GM12878 (cell line): ENCODE measurements at regions not wholly inside any gene's neighbourhood (a gene's known extent, or its start where the extent isn't known, plus 50 kb on each side); places are given as distances from the start of the nearest gene placed in this dataset.

ENCODE experiments used
- CBX3 ChIP-seq: fragments of 200-600 bp; sonication (generic); IDR thresholded peaks from 2 replicates; pipeline ENCODE4 v1.6.1; 2016; ENCODE audit warnings: low read depth, borderline replicate concordance
- ESRRA ChIP-seq: IDR thresholded peaks from 2 replicates; pipeline ENCODE4 v1.6.1; 2012; ENCODE audit warnings: mild to moderate bottlenecking, low read length, improper control_type of control experiment
- EZH2 ChIP-seq: IDR thresholded peaks from 2 replicates; pipeline ENCODE4 v1.6.1; 2012; ENCODE audit warnings: low read depth, mild to moderate bottlenecking, control low read depth, inconsistent platforms, low read length, borderline replicate concordance; ENCODE audit not compliant: control insufficient read depth
- HDGF ChIP-seq: fragments of 450-650 bp; IDR thresholded peaks from 2 replicates; pipeline ENCODE4 v1.6.1; 2016; ENCODE audit warnings: antibody characterized with exemption
- KDM1A ChIP-seq: fragments of 200-600 bp; sonication (generic); IDR thresholded peaks from 2 replicates; pipeline ENCODE4 v1.6.1; 2016; ENCODE audit warnings: borderline replicate concordance
- MEF2B ChIP-seq: fragments of 450-650 bp; IDR thresholded peaks from 2 replicates; pipeline ENCODE4 v1.6.1; 2018; ENCODE audit warnings: mild to moderate bottlenecking, moderate library complexity; ENCODE audit not compliant: partially characterized antibody, poor library complexity, severe bottlenecking
- RFX5 ChIP-seq: IDR thresholded peaks from 2 replicates; pipeline ENCODE4 v1.6.1; 2011; ENCODE audit warnings: low read depth, low read length, improper control_type of control experiment
- SMC3 ChIP-seq: IDR thresholded peaks from 2 replicates; pipeline ENCODE4 v1.6.1; 2011; ENCODE audit warnings: low read length, improper control_type of control experiment, borderline replicate concordance
- TCF7 ChIP-seq: IDR thresholded peaks from 2 replicates; pipeline ENCODE4 v1.6.1; 2014; ENCODE audit warnings: antibody characterized with exemption, borderline replicate concordance
- TF ChIP-seq, protein P1 (sequence below): IDR thresholded peaks from 2 replicates; pipeline ENCODE4 v1.6.1; 2012; ENCODE audit warnings: improper control_type of control experiment, low read depth, low read length; ENCODE audit not compliant: insufficient replicate concordance
- TF ChIP-seq, protein P2 (sequence below): fragments of 450-650 bp; IDR thresholded peaks from 2 replicates; pipeline ENCODE4 v1.6.1; 2017; ENCODE audit warnings: borderline replicate concordance

DNA sequence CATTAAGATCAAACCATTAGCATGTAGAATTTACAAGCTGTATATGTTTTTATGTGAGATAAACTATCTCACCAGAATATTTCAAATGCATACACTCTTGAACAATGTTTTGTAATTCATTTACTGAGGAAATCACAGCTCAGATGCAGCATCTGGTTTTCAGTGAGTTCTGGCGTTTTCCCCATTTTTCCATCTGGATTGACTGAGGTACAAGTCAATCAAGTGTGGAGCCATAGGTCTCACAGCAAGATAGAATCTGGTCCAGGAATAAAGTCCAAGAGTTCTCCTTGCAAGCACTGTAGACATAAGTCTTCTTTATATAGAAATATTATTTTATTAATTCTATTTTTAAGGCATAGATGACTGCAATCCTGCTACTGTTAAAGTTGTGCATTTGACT, 219.3 kb downstream of the ZBBX start (continued):
- TF ChIP-seq, protein P1, sequence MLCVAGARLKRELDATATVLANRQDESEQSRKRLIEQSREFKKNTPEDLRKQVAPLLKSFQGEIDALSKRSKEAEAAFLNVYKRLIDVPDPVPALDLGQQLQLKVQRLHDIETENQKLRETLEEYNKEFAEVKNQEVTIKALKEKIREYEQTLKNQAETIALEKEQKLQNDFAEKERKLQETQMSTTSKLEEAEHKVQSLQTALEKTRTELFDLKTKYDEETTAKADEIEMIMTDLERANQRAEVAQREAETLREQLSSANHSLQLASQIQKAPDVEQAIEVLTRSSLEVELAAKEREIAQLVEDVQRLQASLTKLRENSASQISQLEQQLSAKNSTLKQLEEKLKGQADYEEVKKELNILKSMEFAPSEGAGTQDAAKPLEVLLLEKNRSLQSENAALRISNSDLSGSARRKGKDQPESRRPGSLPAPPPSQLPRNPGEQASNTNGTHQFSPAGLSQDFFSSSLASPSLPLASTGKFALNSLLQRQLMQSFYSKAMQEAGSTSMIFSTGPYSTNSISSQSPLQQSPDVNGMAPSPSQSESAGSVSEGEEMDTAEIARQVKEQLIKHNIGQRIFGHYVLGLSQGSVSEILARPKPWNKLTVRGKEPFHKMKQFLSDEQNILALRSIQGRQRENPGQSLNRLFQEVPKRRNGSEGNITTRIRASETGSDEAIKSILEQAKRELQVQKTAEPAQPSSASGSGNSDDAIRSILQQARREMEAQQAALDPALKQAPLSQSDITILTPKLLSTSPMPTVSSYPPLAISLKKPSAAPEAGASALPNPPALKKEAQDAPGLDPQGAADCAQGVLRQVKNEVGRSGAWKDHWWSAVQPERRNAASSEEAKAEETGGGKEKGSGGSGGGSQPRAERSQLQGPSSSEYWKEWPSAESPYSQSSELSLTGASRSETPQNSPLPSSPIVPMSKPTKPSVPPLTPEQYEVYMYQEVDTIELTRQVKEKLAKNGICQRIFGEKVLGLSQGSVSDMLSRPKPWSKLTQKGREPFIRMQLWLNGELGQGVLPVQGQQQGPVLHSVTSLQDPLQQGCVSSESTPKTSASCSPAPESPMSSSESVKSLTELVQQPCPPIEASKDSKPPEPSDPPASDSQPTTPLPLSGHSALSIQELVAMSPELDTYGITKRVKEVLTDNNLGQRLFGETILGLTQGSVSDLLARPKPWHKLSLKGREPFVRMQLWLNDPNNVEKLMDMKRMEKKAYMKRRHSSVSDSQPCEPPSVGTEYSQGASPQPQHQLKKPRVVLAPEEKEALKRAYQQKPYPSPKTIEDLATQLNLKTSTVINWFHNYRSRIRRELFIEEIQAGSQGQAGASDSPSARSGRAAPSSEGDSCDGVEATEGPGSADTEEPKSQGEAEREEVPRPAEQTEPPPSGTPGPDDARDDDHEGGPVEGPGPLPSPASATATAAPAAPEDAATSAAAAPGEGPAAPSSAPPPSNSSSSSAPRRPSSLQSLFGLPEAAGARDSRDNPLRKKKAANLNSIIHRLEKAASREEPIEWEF, result no peak
- no peak for TF ChIP-seq CBX3
- no peak for TF ChIP-seq TCF7
- no peak for TF ChIP-seq EZH2
- TF ChIP-seq KDM1A, result no peak
- TF ChIP-seq HDGF, result no peak
- no peak for TF ChIP-seq ESRRA
- no peak for TF ChIP-seq SMC3
- TF ChIP-seq, protein P2, sequence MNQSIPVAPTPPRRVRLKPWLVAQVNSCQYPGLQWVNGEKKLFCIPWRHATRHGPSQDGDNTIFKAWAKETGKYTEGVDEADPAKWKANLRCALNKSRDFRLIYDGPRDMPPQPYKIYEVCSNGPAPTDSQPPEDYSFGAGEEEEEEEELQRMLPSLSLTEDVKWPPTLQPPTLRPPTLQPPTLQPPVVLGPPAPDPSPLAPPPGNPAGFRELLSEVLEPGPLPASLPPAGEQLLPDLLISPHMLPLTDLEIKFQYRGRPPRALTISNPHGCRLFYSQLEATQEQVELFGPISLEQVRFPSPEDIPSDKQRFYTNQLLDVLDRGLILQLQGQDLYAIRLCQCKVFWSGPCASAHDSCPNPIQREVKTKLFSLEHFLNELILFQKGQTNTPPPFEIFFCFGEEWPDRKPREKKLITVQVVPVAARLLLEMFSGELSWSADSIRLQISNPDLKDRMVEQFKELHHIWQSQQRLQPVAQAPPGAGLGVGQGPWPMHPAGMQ, result no peak
- no peak for TF ChIP-seq RFX5
- TF ChIP-seq MEF2B, result no peak
